PC-9 (cell line): ENCODE measurements at regions not wholly inside any gene's neighbourhood (a gene's known extent, or its start where the extent isn't known, plus 50 kb on each side); places are given as distances from the start of the nearest gene placed in this dataset.

ENCODE experiments used
- EZH2 ChIP-seq: fragments of 200-600 bp; sonication (generic); IDR thresholded peaks from 2 replicates; pipeline ENCODE4 v1.8.0; 2017; ENCODE audit warnings: antibody characterized with exemption, low read depth
- TF ChIP-seq, protein P1 (sequence below): fragments of 200-600 bp; sonication (generic); conservative IDR thresholded peaks from 2 replicates; pipeline ENCODE4 v1.6.1; 2017; ENCODE audit warnings: mixed run types, antibody characterized with exemption, mild to moderate bottlenecking, moderate library complexity

DNA sequence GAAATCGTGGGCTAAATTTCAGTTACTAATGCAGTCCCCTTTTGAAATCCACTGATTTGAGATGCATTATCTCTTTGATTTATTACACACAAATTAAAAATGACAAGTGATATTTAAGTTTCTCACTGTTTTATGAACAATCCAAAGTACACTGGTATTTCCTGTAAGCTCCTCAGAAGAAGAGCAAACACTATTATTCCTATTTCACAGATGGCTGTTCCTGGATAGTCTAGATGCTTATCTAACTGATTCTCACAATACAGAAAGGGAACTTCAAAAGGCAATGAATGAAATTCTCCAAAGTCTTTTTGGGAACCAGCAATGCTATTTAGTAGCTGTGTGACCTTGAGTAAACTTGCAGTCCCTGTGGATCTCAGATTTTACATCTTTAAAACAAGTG, 404.7 kb upstream of the DAB2 start:
- TF ChIP-seq, protein P1, sequence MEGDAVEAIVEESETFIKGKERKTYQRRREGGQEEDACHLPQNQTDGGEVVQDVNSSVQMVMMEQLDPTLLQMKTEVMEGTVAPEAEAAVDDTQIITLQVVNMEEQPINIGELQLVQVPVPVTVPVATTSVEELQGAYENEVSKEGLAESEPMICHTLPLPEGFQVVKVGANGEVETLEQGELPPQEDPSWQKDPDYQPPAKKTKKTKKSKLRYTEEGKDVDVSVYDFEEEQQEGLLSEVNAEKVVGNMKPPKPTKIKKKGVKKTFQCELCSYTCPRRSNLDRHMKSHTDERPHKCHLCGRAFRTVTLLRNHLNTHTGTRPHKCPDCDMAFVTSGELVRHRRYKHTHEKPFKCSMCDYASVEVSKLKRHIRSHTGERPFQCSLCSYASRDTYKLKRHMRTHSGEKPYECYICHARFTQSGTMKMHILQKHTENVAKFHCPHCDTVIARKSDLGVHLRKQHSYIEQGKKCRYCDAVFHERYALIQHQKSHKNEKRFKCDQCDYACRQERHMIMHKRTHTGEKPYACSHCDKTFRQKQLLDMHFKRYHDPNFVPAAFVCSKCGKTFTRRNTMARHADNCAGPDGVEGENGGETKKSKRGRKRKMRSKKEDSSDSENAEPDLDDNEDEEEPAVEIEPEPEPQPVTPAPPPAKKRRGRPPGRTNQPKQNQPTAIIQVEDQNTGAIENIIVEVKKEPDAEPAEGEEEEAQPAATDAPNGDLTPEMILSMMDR: no peak
- no peak for TF ChIP-seq EZH2
